OCI-LY7 (cell line): ENCODE measurements at regions not wholly inside any gene's neighbourhood (a gene's known extent, or its start where the extent isn't known, plus 50 kb on each side); places are given as distances from the start of the nearest gene placed in this dataset.

Experiments used
- BruUV-seq: library from RNA; stranded (reverse); fragments of 400-500 nt; replicated peaks from 2 replicates; lab custom pipeline; 2021; lab: Mats Ljungman, UMichigan
- CTCF ChIA-PET: fragments of 300-600 bp; sonication (Branson Sonifier 250); formaldehyde crosslinking; loops from one replicate; lab custom pipeline; 2022; ENCODE audit warnings: antibody characterized with exemption; ENCODE audit not compliant: unreplicated experiment; lab: Charles Lee
- POLR2A ChIA-PET: fragments of 300-600 bp; sonication (Branson Sonifier 250); formaldehyde crosslinking; loops from one replicate; lab custom pipeline; 2022; ENCODE audit warnings: antibody characterized with exemption; lab: Charles Lee
- DNase-seq: peaks from one replicate; pipeline ENCODE4 v3.0.0-alpha.2; 2015; ENCODE audit warnings: low spot score
- H2AFZ ChIP-seq: fragments of 200-600 bp; sonication (generic), shearing (Covaris generic); 2 replicates; pipeline ENCODE4 v1.6.1; 2014; ENCODE audit warnings: mild to moderate bottlenecking, antibody characterized with exemption, low read length, moderate library complexity
- H3K27ac ChIP-seq: fragments of 200-600 bp; sonication (generic); 2 replicates; pipeline ENCODE4 v1.5.1; 2014; ENCODE audit warnings: mixed run types, low read depth, mild to moderate bottlenecking, moderate library complexity, low read length, inconsistent platforms; ENCODE audit not compliant: poor library complexity, severe bottlenecking
- H3K36me3 ChIP-seq: fragments of 200-600 bp; sonication (generic); 2 replicates; pipeline ENCODE4 v1.6.1; 2014; ENCODE audit warnings: mild to moderate bottlenecking, antibody characterized with exemption, low read length, moderate library complexity, mixed read lengths; ENCODE audit not compliant: insufficient read depth
- H3K4me1 ChIP-seq: fragments of 200-600 bp; sonication (generic); 2 replicates; pipeline ENCODE4 v1.5.1; 2014; ENCODE audit warnings: mild to moderate bottlenecking, low read length; ENCODE audit not compliant: insufficient read depth, poor library complexity, severe bottlenecking
- H3K4me2 ChIP-seq: fragments of 200-600 bp; sonication (generic); 2 replicates; pipeline ENCODE4 v1.6.1; 2014; ENCODE audit warnings: mild to moderate bottlenecking, low read length
- H3K4me3 ChIP-seq: fragments of 200-600 bp; sonication (generic); 2 replicates; pipeline ENCODE4 v1.5.1; 2014; ENCODE audit warnings: mild to moderate bottlenecking, low read depth, low read length; ENCODE audit not compliant: poor library complexity, severe bottlenecking
- H3K79me2 ChIP-seq: fragments of 200-600 bp; sonication (generic); 2 replicates; pipeline ENCODE4 v1.6.1; 2016; ENCODE audit warnings: low read depth, mild to moderate bottlenecking, low read length, moderate library complexity, mixed read lengths; ENCODE audit not compliant: insufficient read depth
- H3K9me2 ChIP-seq: fragments of 200-600 bp; sonication (generic); 2 replicates; pipeline ENCODE4 v1.6.1; 2016; ENCODE audit warnings: mild to moderate bottlenecking, low read length, mixed read lengths; ENCODE audit not compliant: insufficient read depth
- H3K9me3 ChIP-seq: fragments of 200-600 bp; sonication (generic); 2 replicates; pipeline ENCODE4 v1.6.1; 2014; ENCODE audit warnings: mild to moderate bottlenecking, mixed run types, low read length, mixed read lengths
- H4K20me1 ChIP-seq: fragments of 200-600 bp; sonication (generic); 2 replicates; pipeline ENCODE4 v1.6.1; 2014; ENCODE audit warnings: mild to moderate bottlenecking, antibody characterized with exemption, low read length, moderate library complexity, mixed read lengths; ENCODE audit not compliant: insufficient read depth
- EZH2phosphoT487 ChIP-seq: fragments of 200-600 bp; sonication (generic); IDR thresholded peaks from 2 replicates; pipeline ENCODE4 v1.6.1; 2018; ENCODE audit warnings: low read depth, borderline replicate concordance, mild to moderate bottlenecking, mixed run types, antibody characterized with exemption, low read length, moderate library complexity, mixed read lengths
- intact Hi-C: fragments of 100-400 bp; cut with micrococcal nuclease; formaldehyde crosslinking; loops from one replicate; pipeline ENCODE4 v1.10.0; 2022; ENCODE audit not compliant: unreplicated experiment
- TF ChIP-seq, protein P1 (sequence below): fragments of 200-600 bp; sonication (generic); conservative IDR thresholded peaks from 2 replicates; pipeline ENCODE4 v1.5.1; 2014; ENCODE audit warnings: mild to moderate bottlenecking, antibody characterized with exemption, low read length, moderate library complexity, mixed read lengths

DNA sequence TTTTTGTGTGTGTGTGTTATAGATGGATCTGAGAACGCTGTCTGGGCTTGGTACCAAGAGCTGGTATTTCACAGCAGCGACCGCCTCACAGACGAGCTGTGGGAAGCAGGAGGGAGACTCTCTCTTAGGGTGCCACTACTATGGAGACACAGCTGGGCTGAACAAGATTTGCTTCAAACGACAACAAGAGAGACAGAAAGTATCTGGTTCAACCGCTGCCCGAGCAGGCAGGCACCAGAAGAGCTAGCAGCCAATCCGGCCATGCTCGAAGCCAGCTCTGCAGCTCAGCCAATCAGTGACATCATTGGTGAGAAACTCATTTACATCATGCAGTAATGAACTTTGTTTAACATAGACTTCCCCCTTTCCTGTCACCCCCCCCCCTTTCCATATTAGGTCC is 341.3 kb downstream of the USP25 start:
- no peaks in the 10 kb centered on the region for H3K79me2 ChIP-seq
- H4K20me1 ChIP-seq: no peaks in the 10 kb centered on the region
- intact Hi-C loops: no loop called here
- no peak overlapping the region for H2AFZ ChIP-seq
- ChIA-PET CTCF (no interaction called here), POLR2A (no interaction called here)
- no peak overlapping the region for H3K4me3 ChIP-seq
- no peaks in the 10 kb centered on the region for H3K4me1 ChIP-seq
- no peak for DNase-seq
- TF ChIP-seq, protein P1, sequence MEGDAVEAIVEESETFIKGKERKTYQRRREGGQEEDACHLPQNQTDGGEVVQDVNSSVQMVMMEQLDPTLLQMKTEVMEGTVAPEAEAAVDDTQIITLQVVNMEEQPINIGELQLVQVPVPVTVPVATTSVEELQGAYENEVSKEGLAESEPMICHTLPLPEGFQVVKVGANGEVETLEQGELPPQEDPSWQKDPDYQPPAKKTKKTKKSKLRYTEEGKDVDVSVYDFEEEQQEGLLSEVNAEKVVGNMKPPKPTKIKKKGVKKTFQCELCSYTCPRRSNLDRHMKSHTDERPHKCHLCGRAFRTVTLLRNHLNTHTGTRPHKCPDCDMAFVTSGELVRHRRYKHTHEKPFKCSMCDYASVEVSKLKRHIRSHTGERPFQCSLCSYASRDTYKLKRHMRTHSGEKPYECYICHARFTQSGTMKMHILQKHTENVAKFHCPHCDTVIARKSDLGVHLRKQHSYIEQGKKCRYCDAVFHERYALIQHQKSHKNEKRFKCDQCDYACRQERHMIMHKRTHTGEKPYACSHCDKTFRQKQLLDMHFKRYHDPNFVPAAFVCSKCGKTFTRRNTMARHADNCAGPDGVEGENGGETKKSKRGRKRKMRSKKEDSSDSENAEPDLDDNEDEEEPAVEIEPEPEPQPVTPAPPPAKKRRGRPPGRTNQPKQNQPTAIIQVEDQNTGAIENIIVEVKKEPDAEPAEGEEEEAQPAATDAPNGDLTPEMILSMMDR: no peak
- no peak for TF ChIP-seq EZH2phosphoT487
- H3K36me3 ChIP-seq: no peaks in the 10 kb centered on the region
- H3K9me3 ChIP-seq: no peaks in the 10 kb centered on the region
- no peak overlapping the region for H3K4me2 ChIP-seq
- no peak overlapping the region for H3K27ac ChIP-seq
- no TSS peak for BruUV-seq
- no peaks in the 10 kb centered on the region for H3K9me2 ChIP-seq

DNA sequence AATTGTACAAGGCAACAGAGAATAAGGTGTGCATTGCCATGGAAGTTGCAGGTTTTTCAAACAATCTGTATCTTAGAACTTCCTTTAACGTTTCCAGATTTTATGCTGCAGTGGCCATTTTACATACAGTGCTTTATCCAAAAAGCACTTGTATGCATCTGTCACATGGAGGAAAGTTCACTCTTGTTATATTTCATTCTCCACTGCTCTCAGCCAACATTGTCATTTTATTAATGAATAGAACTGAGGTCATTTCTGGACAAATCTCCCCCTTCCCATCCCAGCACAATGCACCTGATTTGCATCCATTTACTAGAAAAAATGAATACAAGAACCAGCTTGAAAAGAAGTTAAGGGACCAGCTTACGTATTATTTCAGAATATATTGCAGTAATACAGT is 342.0 kb downstream of the USP25 start:
- no peak for DNase-seq
- BruUV-seq: no TSS peak
- TF ChIP-seq EZH2phosphoT487: no peak
- TF ChIP-seq, protein P1: no peak
- CTCF ChIA-PET: no interaction called here
- Histone ChIP-seq H3K79me2 (no peaks in the 10 kb centered on the region), H3K4me3 (no peak overlapping the region), H3K4me1 (no peaks in the 10 kb centered on the region), H2AFZ (no peak overlapping the region), H3K27ac (no peak overlapping the region), H3K9me3 (no peaks in the 10 kb centered on the region), H3K9me2 (no peaks in the 10 kb centered on the region), H4K20me1 (no peaks in the 10 kb centered on the region), H3K36me3 (no peaks in the 10 kb centered on the region), H3K4me2 (no peak overlapping the region)
- intact Hi-C loops: no loop called here
- POLR2A ChIA-PET: interaction anchor here (0.7 kb wide), 1 partner anchor 1557 kb away, joined by 3 read pairs; no protein-coding TSS in a partner anchor

DNA sequence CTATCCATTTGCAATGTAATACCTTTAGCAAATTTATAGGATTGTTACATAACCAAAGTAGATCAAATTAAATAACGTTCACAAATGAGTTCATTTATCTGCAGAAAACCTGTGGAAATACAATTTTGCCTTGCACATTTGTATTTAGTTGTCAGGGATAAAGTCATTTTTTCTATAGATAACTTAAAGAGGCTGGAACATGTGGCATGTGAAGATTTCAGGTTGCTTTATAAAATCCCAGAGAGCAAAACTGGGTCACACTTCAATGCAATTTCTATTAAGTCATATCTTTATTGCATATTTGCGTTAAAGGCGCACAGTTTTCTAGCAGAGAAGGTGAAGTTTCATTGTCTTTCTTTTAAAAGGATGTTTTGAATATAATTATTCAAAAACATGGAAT is 342.4 kb downstream of the USP25 start:
- intact Hi-C loops: no loop called here
- ChIA-PET CTCF (no interaction called here), POLR2A (interaction anchor here (0.6 to 0.7 kb wide), 3 partner anchors 13 to 1558 kb away, joined by 3 read pairs; no protein-coding TSS in a partner anchor)
- Histone ChIP-seq H3K4me3 (no peak overlapping the region), H3K36me3 (no peaks in the 10 kb centered on the region), H3K4me2 (no peak overlapping the region), H4K20me1 (no peaks in the 10 kb centered on the region), H3K9me2 (no peaks in the 10 kb centered on the region), H3K4me1 (no peaks in the 10 kb centered on the region), H3K27ac (no peak overlapping the region), H3K9me3 (no peaks in the 10 kb centered on the region), H3K79me2 (no peaks in the 10 kb centered on the region), H2AFZ (no peak overlapping the region)
- BruUV-seq: no TSS peak
- TF ChIP-seq, protein P1: no peak
- TF ChIP-seq EZH2phosphoT487: no peak
- no peak for DNase-seq
